ENCODE measurements at regions not wholly inside any gene's neighbourhood (a gene's known extent, or its start where the extent isn't known, plus 50 kb on each side); places are given as distances from the start of the nearest gene placed in this dataset.

- DNase-seq (no peak), ATAC-seq (no peak)
- intact Hi-C loops (cut with micrococcal nuclease) = no loop called here
- Mint-ChIP-seq H3K27ac (no peak overlapping the region), H3K36me3 (no peaks in the 10 kb centered on the region), H3K27me3 (ENCODE audit: low read depth in 2 of 2) (peaks cover 6 to 23% of the 10 kb centered on the region in 2 donors), H3K9me3 (no peaks in the 10 kb centered on the region), H3K4me3 (no peak overlapping the region), H3K4me1 (no peaks in the 10 kb centered on the region)
- TF ChIP-seq CTCF (IDR thresholded peaks at IDR 0.05) = no peak
- H3K36me3 ChIP-seq (ENCODE audit: control insufficient read depth, insufficient read depth, low read length) = no peaks in the 10 kb centered on the region
- H3K4me1 ChIP-seq (ENCODE audit: control insufficient read depth, insufficient read depth, low read length) = no peaks in the 10 kb centered on the region
- H3K27ac ChIP-seq (ENCODE audit: low read length) = no peak overlapping the region
- no peaks in the 10 kb centered on the region for H3K9me3 ChIP-seq (ENCODE audit: control insufficient read depth, insufficient read depth, low read length)
- H3K4me3 ChIP-seq (ENCODE audit: low read length) = no peak overlapping the region
- no CpG with 5 or more reads among the region's 3 CpGs for WGBS (ENCODE audit: insufficient coverage)
- no peaks in the 10 kb centered on the region for H3K27me3 ChIP-seq (ENCODE audit: control insufficient read depth, insufficient read depth, low read length)
Measured at GRCh38 chr16:75801307-75801706, 75.0 kb upstream of the CPHXL start.

DNA sequence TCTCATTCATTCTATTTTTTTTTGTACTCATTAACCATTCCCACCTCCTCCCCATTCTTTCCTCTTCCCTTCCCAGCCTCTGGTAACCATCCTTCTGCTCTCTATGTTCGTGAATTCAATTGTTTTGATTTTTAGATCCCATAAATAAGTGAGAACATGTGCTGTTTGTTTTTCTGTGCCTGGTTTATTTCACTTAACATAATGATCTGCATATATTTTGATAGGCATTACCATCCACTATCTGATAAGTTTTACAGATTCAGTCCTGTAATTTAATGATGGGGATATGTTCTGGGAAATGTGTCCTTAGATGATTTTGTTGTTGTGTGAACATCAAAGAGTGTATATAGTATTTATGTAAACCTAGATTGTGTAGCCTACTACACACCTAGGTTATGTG is 77.5 kb upstream of the CPHXL start:
- no peak for ATAC-seq
- Mint-ChIP-seq H3K27ac (no peak overlapping the region), H3K36me3 (no peaks in the 10 kb centered on the region), H3K27me3 (ENCODE audit: low read depth in 2 of 2) (peaks cover 8 to 10% of the 10 kb centered on the region in 2 donors), H3K4me3 (no peak overlapping the region), H3K4me1 (no peaks in the 10 kb centered on the region), H3K9me3 (no peaks in the 10 kb centered on the region)
- Histone ChIP-seq H3K4me3 (ENCODE audit: low read length) (no peak overlapping the region), H3K27me3 (ENCODE audit: control insufficient read depth, insufficient read depth, low read length) (no peaks in the 10 kb centered on the region), H3K9me3 (ENCODE audit: control insufficient read depth, insufficient read depth, low read length) (no peaks in the 10 kb centered on the region), H3K36me3 (ENCODE audit: control insufficient read depth, insufficient read depth, low read length) (no peaks in the 10 kb centered on the region), H3K27ac (ENCODE audit: low read length) (no peak overlapping the region), H3K4me1 (ENCODE audit: control insufficient read depth, insufficient read depth, low read length) (no peaks in the 10 kb centered on the region)
- intact Hi-C loops (cut with micrococcal nuclease) = no loop called here
- no peak for TF ChIP-seq CTCF (IDR thresholded peaks at IDR 0.05)
- no CpG with 5 or more reads among the region's 1 CpG for WGBS (ENCODE audit: insufficient coverage)
- DNase-seq = no peak

- H3K4me1 Mint-ChIP-seq = no peaks in the 10 kb centered on the region
- WGBS (ENCODE audit: insufficient coverage) = 90% methylated on average over 2 of the region's 3 CpGs
- Histone ChIP-seq H3K27me3 (ENCODE audit: control insufficient read depth, insufficient read depth, low read length) (no peaks in the 10 kb centered on the region), H3K4me1 (ENCODE audit: control insufficient read depth, insufficient read depth, low read length) (no peaks in the 10 kb centered on the region), H3K9me3 (ENCODE audit: control insufficient read depth, insufficient read depth, low read length) (no peaks in the 10 kb centered on the region), H3K27ac (ENCODE audit: low read length) (no peak overlapping the region), H3K36me3 (ENCODE audit: control insufficient read depth, insufficient read depth, low read length) (no peaks in the 10 kb centered on the region), H3K4me3 (ENCODE audit: low read length) (no peak overlapping the region)
- H3K9me3 Mint-ChIP-seq = no peaks in the 10 kb centered on the region
- intact Hi-C loops (cut with micrococcal nuclease) = no loop called here
- no peak for ATAC-seq
- H3K27me3 Mint-ChIP-seq (ENCODE audit: low read depth in 2 of 2) = peaks cover 9 to 10% of the 10 kb centered on the region in 2 donors
- TF ChIP-seq CTCF (IDR thresholded peaks at IDR 0.05) = no peak
- H3K4me3 Mint-ChIP-seq = no peak overlapping the region
- H3K27ac Mint-ChIP-seq = no peak overlapping the region
- no peak for DNase-seq
- H3K36me3 Mint-ChIP-seq = no peaks in the 10 kb centered on the region
Measured at GRCh38 chr16:75804368-75804767, 78.1 kb upstream of the CPHXL start.

GRCh38 chr16:75805946-75806345 is 79.7 kb upstream of the CPHXL start:
- H3K36me3 Mint-ChIP-seq = no peaks in the 10 kb centered on the region
- no peak overlapping the region for H3K4me3 Mint-ChIP-seq
- intact Hi-C loops (cut with micrococcal nuclease) = no loop called here
- Histone ChIP-seq H3K4me3 (ENCODE audit: low read length) (no peak overlapping the region), H3K9me3 (ENCODE audit: control insufficient read depth, insufficient read depth, low read length) (no peaks in the 10 kb centered on the region), H3K27me3 (ENCODE audit: control insufficient read depth, insufficient read depth, low read length) (no peaks in the 10 kb centered on the region), H3K36me3 (ENCODE audit: control insufficient read depth, insufficient read depth, low read length) (no peaks in the 10 kb centered on the region), H3K4me1 (ENCODE audit: control insufficient read depth, insufficient read depth, low read length) (no peaks in the 10 kb centered on the region), H3K27ac (ENCODE audit: low read length) (no peak overlapping the region)
- H3K27me3 Mint-ChIP-seq (ENCODE audit: low read depth in 2 of 2) = peaks cover 10 to 14% of the 10 kb centered on the region in 2 donors
- WGBS (ENCODE audit: insufficient coverage) = 86% methylated on average over 4 of the region's 6 CpGs
- ATAC-seq (no peak), DNase-seq (no peak)
- H3K27ac Mint-ChIP-seq = no peak overlapping the region
- no peak for TF ChIP-seq CTCF (IDR thresholded peaks at IDR 0.05)
- H3K4me1 Mint-ChIP-seq = no peaks in the 10 kb centered on the region
- H3K9me3 Mint-ChIP-seq = no peaks in the 10 kb centered on the region

All from natural killer cell (primary cell).